GM12891 (cell line): ENCODE measurements at regions not wholly inside any gene's neighbourhood (a gene's known extent, or its start where the extent isn't known, plus 50 kb on each side); places are given as distances from the start of the nearest gene placed in this dataset.

Experiments
- POLR2A ChIP-seq: IDR thresholded peaks from 2 replicates; pipeline ENCODE4 v1.6.1; 2011; ENCODE audit warnings: low read depth, low read length, control low read depth
- TAF1 ChIP-seq: IDR thresholded peaks from 2 replicates; pipeline ENCODE4 v1.6.1; 2011; ENCODE audit warnings: low read depth, low read length, control low read depth

DNA sequence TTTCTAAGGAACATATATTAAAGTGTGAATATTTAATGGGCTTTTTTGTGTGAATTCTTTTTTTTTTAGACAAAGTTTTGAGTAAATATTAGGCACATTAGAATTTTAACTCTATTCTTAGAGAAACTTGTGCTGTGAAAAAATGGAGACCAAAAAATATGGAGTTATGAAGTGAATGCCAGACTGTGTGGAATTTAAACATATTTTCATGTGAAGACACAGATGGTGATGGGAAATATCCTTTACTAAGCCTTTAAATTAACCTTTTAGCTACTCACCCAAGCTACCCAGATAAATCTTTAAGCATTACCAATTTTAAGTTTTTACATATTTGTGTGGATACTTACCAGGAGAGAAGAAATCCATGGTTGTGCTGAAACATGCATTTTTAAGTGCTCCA lies 148.8 kb upstream of the OTX2 start:
- TF ChIP-seq POLR2A, result no peak
- no peak for TF ChIP-seq TAF1
